Panc1 (cell line): ENCODE measurements at regions not wholly inside any gene's neighbourhood (a gene's known extent, or its start where the extent isn't known, plus 50 kb on each side); places are given as distances from the start of the nearest gene placed in this dataset.

Experiments used
- CTCF ChIP-seq: fragments of 450-650 bp; IDR thresholded peaks from 2 replicates; pipeline ENCODE4 v1.5.1; 2017; ENCODE audit warnings: mild to moderate bottlenecking
- POLR2AphosphoS5 ChIP-seq: IDR thresholded peaks from 2 replicates; pipeline ENCODE4 v1.6.1; 2012; ENCODE audit warnings: mild to moderate bottlenecking, low read depth, low read length, moderate library complexity
- REST ChIP-seq, 2 experiments: IDR thresholded peaks; 2 replicates each; pipeline ENCODE4 v1.6.1; 2011 to 2012; ENCODE audit warnings: low read depth in 2 of 2, control low read depth in 1 of 2, low read length in 1 of 2, mild to moderate bottlenecking in 1 of 2, moderate library complexity in 1 of 2; ENCODE audit not compliant: insufficient read depth in 1 of 2

DNA sequence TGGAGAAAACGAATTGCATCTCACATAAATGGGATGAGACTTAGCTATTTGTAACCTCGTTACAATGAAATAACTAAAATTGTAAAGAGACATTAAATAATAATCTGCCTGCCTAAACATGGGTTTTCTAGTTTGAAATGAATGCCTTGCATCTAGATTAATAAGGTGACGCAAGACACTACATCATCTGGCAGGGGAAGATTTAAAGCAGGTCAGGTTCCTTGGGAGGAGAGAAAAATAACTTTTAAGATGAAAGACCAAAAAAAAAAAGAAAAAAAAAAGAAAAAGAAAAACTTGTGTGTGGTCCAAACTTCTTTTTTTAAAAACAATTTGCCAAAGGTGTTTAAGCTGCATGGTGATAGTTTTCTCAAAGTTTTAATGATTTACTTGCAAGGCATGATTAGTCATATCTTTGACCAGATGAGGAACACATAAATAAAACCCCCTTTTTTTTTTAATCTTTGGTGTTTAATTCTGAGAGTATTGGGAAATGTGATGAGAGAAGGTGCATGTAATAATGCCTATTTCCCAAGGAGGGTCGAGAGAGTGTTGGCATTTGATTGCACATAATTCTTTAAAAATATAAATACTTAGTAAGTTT, 122.9 kb upstream of the ADAMTSL1 start:
- TF ChIP-seq POLR2AphosphoS5, result no peak
- no peak for TF ChIP-seq CTCF
- no peak for TF ChIP-seq REST (IDR thresholded peaks at IDR 0.05; ENCODE audit: insufficient read depth in 1 of 2, low read depth in 2 of 2, low read length in 1 of 2)
